SHP77 (cell line): ENCODE measurements at regions not wholly inside any gene's neighbourhood (a gene's known extent, or its start where the extent isn't known, plus 50 kb on each side); places are given as distances from the start of the nearest gene placed in this dataset.
A peak's percentile ranks its signal among the peaks of the same experiment; 100 is the strongest.
"Not testable (repeated sequence)": the region's sequence is repeated elsewhere in the genome, so short reads cannot be mapped to it uniquely, and the experiment has no call there.

ENCODE experiments used
- DNase-seq, 2 experiments: peaks; one replicate each; lab custom pipeline; 2025; lab: John Stamatoyannopoulos, UW

DNA sequence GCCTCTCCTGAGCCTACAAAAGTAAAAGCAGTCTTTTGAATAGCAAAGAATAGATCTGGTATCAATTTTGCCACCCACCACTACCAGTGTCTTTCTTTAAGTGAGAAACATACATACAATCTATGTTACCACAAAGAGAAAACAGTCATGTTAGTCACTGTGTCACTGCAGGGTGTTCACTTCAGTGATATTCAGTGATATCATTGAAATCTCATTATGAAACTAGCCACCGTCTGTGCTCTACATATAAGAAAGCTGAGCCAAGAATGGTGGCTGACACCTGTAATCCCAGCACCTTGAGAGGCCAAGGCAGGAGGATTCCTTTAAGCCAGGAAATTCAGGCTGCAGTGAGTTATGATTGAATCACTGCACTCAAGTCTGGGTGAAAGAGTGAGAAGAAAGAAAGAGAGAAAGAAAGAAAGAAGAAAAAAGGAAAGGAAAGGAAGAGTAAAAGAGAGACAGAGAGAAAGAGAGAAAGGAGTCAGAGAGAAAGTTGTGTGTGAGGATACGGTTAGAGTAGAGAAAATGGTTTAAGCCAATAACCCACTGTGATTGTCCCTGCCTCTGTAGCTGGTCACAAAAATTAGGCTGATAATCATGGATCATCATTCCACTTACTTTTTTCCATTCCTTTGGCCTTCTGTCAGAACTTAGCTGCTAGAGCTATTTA lies 847.1 kb downstream of the FAM181B start:
- DNase-seq: no peak

DNA sequence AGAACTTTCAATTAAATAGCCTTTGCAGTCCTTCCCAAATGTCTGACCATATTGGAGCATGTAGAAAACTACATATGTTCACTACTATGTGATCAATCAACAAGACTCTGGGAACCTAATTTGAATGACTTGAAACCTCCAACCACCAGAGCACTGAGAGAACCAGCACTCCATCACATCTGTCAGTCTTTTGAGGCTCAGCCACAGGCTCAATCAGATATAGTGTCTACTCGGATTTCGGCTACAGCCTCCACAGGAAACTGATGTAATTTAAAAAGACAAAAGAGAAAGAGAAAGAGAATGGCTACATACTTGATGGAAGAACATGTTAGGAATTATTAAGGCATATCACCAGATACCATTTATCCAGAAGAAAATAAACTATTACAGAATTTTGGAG lies 859.0 kb downstream of the FAM181B start:
- no peak for DNase-seq

DNA sequence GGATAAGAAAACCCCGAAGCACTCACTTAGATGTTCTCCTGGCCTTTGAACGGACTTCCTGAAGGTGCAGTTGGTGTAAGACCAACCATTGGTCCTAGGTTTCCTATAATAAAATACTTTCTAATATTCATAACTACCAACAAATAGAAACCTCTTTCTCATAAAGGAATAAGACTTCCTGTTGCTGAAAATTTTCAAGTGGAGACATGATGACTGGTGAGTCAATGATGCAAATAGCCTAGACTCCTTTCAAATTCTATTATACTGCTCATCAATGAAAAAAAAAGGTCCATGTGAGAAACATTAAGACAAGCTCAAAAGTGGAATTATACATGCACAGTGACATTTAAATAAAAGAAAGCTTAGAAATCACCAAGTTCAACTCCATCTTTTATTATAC lies 862.8 kb downstream of the FAM181B start:
- DNase-seq: no peak

DNA sequence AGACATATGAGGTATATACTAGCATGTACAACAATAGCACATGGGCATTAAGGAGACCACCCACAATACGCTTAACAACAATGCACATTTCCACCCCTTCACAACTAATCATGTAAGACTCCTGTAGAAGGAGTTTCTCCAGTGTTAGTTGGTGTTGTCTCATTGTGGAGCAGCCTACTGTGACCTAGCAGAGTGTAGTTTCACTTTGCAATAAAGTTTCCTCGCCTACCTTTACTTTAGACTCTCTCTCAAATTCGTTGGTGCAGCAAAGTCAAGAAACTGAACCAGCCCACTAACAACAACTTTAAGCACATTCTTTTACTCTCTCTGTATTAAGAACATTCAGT lies 863.6 kb downstream of the FAM181B start:
- no peak for DNase-seq

DNA sequence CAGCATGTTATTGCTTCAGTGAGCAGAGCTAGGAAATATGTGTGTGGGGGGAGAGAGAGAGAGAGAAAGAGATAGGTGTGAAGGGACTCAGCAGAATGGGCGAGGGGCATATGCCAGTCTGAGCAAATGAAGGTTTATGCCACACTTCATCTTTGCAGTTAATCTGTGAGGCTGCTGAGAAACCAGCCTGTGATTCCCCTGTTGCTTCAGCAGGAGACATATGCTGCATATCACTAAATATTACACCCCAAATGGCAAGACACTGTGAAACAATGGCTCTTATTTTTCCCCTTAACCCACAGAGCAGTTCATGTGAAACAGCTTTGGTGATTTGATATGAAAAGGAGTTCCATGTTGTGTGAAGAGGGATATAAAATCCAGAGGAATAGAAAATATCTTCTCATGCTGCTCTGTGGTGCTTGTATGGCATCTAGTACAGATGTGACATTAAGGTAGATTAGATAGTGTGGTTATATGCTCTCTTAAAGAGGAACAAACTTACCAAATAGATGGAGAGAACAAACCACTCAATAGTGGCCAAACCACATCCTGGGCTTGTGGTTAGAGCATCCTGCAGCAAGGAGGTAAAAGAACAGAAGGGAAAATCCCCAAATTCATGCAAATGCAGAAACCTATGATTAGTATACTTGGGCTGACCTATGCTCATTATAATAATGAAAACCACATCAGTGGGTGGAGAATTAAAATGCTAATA lies 864.2 kb downstream of the FAM181B start:
- no peak for DNase-seq

DNA sequence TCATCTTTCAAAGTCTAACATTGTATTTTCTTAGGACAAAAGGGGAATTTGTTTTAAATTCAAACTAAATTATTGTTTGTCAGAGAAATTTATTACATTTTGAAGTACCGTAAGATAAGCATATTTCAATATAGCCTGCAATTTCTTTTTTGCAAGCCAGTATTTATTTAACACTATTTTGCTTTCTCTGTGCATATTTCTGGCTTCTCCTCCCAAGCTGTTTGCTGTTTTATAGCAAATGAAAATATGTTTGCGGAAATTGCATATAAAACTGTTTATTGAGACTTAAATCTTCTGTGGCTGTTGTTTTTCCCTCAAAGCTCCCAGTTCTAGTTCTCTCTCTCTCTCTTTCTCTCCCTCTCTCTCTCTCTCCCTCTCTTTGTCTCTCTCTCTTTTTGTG lies 866.8 kb downstream of the FAM181B start:
- DNase-seq: no peak

DNA sequence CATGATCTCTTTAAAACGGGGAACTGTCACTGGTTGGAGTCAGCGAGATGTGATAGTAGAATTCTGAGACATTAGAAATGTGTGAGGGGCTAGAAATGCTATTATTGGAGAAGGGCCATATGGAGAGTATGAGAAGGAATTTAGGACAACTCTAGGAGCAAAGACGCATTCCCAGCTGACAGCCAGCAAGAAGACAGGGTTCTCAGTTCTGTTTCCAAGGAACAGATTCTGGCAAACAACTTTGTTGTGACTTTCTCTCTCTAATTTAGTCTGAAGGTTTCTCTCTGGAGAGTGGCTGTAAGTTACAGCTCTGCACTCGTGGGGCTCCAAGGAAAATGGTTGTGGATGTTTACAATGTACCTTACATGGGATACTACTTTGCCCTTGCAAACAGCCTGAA lies 876.3 kb downstream of the FAM181B start:
- no peak for DNase-seq

DNA sequence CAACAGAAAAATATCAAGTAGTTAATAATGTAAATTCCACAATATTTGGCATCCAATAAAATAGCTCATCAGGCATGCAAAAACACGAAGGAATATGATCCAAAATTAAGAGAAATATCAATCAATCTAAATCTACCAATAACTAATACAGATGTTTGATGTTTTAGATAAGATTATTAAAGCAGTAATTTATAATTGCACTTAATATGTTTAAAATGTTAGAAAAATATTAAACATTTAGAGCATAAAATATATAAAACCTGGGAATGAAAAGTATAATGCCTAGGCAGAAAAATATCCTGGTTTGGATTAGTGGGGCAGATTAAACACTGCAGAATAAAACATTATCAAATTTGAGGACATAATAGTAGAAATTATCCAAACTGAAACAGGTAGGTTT lies 879.9 kb downstream of the FAM181B start:
- no peak for DNase-seq

DNA sequence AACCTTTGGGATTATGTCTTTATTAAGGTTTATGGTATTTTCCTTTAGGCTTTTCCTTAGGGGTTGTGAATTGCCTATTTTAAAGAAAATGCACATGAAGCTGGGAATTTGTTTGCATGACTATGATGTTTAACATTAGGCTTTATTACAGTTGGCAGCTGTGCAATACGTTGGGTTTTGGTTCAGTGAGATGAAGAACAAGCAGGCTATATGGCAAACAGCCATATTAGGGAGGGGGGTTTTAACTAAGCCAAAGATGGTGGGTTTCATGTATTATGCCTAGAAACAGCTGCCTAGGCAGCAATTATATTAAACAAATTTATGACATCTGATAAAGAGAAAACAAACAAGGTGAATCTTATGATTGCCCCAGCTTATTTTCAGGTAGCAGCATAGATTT lies 880.8 kb downstream of the FAM181B start:
- DNase-seq: no peak

DNA sequence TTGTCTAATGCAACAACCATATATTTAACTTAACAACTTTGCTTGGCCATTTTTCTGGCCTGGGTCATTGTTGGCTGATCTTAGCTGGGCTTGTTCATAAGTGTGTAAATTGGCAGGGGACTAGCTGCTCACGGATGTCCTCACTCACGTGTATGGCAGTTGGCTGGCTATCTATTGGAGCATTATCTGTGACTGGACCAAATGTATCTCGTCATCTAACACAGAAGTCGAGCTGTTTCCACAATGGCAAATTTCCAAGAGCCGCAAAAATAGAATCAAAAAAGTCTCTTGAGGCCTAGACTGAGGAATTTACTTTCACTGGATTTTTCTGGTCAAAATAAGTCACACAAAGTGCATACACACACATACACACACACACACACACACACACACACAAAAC lies 893.3 kb downstream of the FAM181B start:
- DNase-seq: no peak

DNA sequence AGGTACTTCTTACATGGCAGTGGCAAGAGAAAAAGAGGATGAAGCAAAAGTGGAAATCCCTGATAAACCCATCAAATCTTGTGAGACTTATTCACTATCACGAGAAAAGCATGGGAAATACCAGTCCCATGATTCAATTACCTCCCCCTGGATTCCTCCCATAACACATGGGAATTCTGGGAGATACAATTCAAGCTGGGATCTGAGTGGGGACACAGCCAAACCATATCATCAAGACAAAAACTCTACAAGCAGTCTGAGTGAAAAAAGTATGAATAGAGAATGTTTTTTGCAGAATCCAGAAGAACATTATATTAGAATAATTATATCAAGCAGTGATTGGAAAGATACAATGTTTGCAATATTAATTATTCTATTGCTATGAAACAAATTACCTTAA lies 893.7 kb downstream of the FAM181B start:
- DNase-seq: no peak

DNA sequence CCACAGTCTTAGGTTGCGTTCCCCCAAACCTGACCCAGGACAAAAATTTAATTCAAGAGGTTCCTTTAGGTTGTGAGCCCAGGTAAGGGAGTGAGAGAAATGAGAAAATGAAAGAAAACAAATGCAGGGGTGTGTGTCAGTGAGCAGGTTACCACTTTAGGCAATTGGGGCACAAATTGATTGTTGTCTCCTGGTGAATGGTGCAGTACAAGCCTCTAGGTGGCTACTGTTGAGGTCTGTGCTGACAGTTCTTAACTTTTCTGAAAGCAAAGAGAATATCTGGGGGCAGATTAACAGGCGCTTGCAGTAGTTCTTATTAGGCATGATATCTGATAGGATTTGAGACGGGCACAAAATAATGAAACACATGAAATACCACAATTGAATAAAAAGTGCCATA lies 894.6 kb downstream of the FAM181B start:
- DNase-seq: no peak

DNA sequence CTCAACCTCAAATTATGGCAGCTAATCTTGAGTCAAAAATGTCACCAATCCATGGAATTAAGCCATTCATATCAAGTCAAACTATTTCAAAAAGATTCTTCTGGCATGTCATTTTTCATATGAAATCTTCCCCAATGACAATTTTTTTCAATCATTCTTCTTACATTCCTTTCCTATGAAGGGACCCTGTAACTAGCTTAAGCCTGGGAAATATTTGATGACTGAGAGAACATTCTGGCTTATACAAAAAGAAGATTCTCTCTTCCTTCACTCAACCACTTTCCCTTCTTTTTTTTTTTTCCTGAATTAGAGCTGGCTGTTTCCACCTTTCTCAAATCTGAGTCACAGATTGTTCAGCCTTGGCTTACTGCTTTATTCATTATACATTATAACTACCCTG lies 903.7 kb downstream of the FAM181B start:
- DNase-seq: no peak

DNA sequence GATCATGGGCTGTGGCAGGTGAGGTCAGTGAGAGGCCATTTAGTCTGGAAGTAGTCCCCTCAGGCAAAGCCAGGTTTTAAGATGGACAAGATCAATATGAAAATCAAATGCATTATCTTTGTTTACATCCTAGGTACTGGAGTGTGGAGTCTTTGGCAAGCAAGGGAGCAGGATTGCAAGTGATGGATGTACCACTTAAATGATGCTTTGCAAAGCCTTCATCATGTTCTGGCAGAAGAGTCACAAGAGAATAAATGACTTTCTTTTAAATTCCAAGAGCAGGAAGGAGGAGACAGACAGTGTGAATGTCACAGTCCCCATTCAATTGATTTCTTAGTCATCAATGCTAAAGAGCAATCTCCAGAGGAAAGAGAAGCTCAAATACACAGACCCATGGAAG lies 908.3 kb downstream of the FAM181B start:
- DNase-seq: no peak

DNA sequence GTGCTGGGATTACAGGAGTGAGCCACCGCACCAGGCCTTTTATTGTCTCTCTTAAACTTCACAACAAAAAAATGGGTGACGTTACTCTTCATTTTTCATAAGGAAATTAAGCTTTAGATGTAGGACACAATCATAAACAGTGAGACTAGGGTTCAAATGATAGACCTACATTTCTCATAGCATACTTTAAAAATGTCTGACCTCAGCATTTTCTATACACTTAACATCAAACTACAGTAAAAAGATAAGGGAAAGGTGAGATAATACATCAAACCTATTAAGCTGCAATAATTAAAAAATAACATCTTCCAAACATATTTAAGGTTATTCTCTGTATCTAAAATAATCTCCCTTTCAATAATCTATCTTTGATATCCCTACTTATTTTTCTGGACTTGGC lies 914.2 kb downstream of the FAM181B start:
- DNase-seq: no peak

DNA sequence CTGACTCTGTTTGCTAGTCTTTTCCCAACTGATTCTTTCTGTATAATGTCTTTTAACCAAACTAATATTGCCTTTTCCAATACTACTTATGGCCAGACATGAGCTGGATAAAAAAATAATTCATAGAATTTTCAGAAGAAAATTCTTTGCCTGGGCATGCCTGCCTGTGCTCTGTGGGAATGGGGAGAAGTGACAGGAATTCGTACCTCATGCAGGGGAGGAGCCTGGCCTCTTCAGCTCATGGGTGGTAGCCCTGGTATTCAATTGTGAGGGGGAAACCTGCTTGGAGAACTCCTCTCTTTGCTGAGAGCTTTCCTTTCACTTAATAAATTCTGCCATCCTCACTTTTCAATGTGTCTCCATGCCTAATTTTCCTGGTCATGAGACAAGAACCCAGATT lies 928.8 kb downstream of the FAM181B start:
- no peak for DNase-seq

DNA sequence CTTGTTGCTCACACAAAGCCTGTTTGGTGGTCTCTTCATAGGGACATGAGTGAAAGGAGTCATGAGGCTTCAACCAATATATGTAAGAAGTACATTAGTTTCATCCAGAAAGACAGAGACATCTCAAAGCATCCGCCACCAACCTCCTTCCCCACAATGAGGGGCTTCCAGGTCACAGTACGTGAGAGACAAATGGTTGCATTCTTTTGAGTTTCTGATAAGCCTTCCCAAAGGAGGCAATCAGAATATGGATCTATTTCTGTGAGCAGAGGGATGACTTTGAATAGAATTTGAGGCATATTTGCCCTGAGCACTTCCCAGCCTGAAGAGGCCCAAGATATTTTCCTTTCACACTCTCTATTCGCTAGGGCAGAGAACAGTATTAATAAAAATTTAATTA lies 931.1 kb downstream of the FAM181B start:
- no peak for DNase-seq

DNA sequence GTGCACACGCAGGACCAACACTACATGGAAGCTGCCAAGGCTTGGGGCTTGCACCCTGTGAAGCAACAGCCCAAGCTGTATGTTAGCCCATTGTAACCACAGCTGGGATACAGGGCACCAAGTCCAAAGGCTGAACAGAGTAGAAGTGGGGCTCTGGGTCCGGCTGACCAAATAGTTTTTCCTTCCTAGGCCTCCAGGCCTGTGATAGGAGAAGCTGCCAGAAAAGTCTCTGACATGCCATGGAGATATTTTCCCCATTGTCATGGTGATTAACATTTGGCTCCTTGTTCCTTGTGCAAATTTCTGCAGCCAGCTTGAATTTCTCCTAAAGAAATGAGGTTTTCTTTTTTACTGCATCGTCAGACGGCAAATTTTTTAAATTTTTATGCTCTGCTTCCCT lies 941.2 kb downstream of the FAM181B start:
- no peak for DNase-seq

DNA sequence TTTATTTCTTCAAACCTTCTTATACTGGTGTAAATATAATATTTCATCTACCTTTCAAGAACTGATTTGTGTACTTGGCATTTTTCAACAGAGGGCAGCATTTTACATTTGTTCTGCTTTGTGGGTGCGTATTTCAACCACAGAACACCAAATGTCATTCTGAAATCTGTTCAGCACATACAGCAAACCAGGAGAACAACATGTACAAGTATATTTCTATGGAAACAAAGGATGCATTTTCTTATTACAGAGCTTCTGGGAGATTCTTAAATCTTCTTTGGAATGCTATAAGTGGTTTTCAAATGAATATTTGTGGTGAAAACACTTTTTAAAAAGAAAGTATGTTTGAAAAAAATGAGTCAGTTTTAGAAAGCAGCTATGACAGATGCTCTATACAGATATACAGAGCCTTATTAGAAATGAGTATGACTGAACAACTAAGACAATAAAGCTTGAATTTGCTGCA lies 946.0 kb downstream of the FAM181B start:
- DNase-seq: peak in 1 of 2 experiments; percentile 2

DNA sequence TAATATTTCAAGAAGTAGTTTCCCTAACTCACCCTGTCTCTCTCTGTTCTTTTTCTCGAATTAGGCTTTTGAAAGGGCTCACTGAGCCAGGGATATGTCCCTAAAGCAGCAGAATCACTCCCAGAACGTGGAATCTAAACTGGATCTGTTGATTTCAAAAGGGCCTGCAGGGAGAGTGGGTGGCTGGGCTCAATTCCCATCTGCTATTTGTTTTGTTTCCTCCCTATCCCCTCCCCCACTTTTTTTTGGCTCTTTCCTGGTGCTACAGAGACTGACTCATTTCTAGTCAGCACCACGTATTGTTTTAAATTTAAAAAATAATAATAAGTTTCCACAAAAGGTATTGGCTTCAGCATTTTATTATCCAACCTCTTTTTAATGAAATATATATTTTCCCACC lies 961.5 kb downstream of the FAM181B start:
- no peak for DNase-seq

DNA sequence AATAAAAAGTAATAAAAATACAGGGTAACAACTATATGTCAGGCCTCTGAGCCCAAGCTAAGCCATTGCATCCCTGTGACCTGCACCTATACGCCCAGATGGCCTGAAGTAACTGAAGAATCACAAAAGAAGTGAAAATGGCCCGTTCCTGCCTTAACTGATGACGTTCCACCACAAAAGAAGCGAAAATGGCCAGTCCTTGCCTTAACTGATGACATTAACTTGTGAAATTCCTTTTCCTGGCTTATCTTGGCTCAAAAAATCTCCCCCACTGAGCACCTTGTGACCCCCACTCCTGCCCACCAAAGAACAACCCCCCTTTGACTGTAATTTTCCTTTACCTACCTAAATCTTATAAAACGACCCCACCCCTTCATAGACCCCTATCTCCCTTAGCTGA lies 963.8 kb downstream of the FAM181B start:
- not testable (repeated sequence) for DNase-seq

DNA sequence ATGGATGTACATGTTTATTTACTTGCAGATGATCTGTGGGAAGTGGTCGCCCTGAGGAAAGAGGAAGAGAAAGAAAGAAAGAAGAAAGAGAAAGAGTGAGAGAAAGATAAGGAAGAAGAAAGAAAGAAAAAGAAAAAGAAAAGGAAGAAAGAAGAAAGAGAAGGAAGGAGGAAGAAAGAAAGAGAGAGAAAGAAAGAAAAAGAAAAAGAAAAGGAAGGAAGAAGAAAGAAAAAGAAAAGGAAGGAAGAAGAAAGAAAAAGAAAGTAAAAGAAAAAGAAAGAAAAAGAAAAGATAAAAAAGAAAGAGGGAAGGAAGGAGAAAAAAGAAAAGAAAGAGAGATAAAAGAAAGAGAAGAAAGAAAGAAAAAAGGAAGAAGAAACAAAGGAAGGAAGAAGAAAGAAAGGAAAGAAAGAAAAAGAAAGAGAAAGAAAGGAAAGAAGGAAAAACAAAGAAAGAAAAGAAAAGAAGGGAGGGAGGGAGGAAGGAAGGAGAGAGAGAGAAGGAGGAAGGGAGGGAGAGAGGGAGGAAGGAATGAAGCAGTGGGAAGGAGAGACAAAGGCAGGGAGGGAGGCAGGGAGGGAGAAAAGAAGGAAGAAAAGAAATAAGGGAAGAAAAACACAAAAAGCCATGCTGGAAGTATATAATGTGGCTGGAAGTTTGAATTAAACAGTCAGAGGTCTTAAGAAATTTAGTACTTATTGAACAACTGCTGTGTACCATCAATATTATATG lies 976.6 kb downstream of the FAM181B start:
- no peak for DNase-seq

DNA sequence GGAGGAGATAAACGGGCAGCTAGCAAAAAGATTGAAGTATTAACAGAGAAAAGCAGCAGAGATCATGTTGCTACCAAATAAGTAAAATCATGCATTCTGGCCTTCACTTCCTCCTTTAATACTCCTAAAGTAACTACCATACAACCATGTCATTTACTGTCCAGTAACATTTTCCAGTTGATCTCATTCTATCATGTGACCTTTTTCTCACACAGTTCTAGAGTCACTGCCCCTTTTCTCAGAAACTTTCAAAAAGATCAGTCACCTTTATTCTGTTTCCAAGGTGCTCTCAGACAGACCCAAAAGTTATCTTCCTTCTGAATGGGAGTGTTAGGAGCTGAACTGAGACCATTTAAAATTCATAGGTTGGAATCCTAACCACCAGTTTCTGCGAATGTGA lies 984.4 kb downstream of the FAM181B start:
- DNase-seq: no peak
